ENCODE measurements at regions not wholly inside any gene's neighbourhood (a gene's known extent, or its start where the extent isn't known, plus 50 kb on each side); places are given as distances from the start of the nearest gene placed in this dataset.

- Histone ChIP-seq H3K27me3 (ENCODE audit: insufficient read depth) (no peaks in the 10 kb centered on the region), H4K20me1 (replicated peaks; ENCODE audit: insufficient read depth) (no peaks in the 10 kb centered on the region), H3K79me2 (replicated peaks; ENCODE audit: insufficient read depth) (no peaks in the 10 kb centered on the region), H3K9me2 (ENCODE audit: insufficient read depth) (no peaks in the 10 kb centered on the region), H3K4me1 (ENCODE audit: insufficient read depth) (no peaks in the 10 kb centered on the region), H3K36me3 (ENCODE audit: insufficient read depth) (no peaks in the 10 kb centered on the region), H3K4me3 (no peak overlapping the region), H3F3A (replicated peaks; ENCODE audit: low read depth) (no peaks in the 10 kb centered on the region), H3K4me2 (no peak overlapping the region), H2AFZ (no peak overlapping the region), H3K27ac (ENCODE audit: low read depth) (no peak overlapping the region)
- peaks cover 5% of the 10 kb centered on the region for H3K27me3 Mint-ChIP-seq (ENCODE audit: insufficient read depth, low read depth, poor library complexity)
- H3K9me3 Mint-ChIP-seq = no peaks in the 10 kb centered on the region; the same call in 2 of the 3 replicates
- peak overlapping the region; percentile 56; the same call in 1 of the 2 replicates for H3K27ac Mint-ChIP-seq
- H3K4me3 Mint-ChIP-seq = no peak overlapping the region
- no peak for TF ChIP-seq EZH2 (IDR thresholded peaks at IDR 0.05; ENCODE audit: low read depth, unreplicated experiment)
- no peak for TF ChIP-seq CREB1 (CRISPR knock-in tag; IDR thresholded peaks at IDR 0.05; ENCODE audit: low read depth)
- TF ChIP-seq, protein P1, sequence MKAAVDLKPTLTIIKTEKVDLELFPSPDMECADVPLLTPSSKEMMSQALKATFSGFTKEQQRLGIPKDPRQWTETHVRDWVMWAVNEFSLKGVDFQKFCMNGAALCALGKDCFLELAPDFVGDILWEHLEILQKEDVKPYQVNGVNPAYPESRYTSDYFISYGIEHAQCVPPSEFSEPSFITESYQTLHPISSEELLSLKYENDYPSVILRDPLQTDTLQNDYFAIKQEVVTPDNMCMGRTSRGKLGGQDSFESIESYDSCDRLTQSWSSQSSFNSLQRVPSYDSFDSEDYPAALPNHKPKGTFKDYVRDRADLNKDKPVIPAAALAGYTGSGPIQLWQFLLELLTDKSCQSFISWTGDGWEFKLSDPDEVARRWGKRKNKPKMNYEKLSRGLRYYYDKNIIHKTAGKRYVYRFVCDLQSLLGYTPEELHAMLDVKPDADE (IDR thresholded peaks at IDR 0.05) = no peak
- TF ChIP-seq ZNF462 (CRISPR knock-in tag; IDR thresholded peaks at IDR 0.05) = no peak
- TF ChIP-seq REST (IDR thresholded peaks at IDR 0.05; ENCODE audit: unreplicated experiment) = no peak
- no peaks in the 10 kb centered on the region for H3K4me1 Mint-ChIP-seq
- no peak for ATAC-seq
- H3K36me3 Mint-ChIP-seq (ENCODE audit: low read depth) = no peaks in the 10 kb centered on the region
- DNase-seq (ENCODE audit: low spot score) = no peak
These were observed 884.7 kb downstream of the BRD1 start for GRCh38 chr22:48942698-48943566.

Data from GM23338 (cell line).